Glutamatergic neuron (in vitro differentiated cells): ENCODE measurements at regions not wholly inside any gene's neighbourhood (a gene's known extent, or its start where the extent isn't known, plus 50 kb on each side); places are given as distances from the start of the nearest gene placed in this dataset.

Experiments
- DNase-seq: peaks from one replicate; pipeline ENCODE4 v3.0.0; 2022
- H3K27ac Mint-ChIP-seq: one replicate; pipeline ENCODE4 v1.8.0; 2020; ENCODE audit warnings: mild to moderate bottlenecking, mixed read lengths, inconsistent platforms; ENCODE audit not compliant: unreplicated experiment
- H3K27me3 Mint-ChIP-seq: one replicate; pipeline ENCODE4 v1.8.0; 2020; ENCODE audit warnings: mild to moderate bottlenecking, moderate library complexity, mixed read lengths, inconsistent platforms; ENCODE audit not compliant: unreplicated experiment
- H3K36me3 Mint-ChIP-seq: one replicate; pipeline ENCODE4 v1.8.0; 2020; ENCODE audit warnings: mild to moderate bottlenecking, mixed read lengths, inconsistent platforms; ENCODE audit not compliant: unreplicated experiment
- H3K4me1 Mint-ChIP-seq: one replicate; pipeline ENCODE4 v1.8.0; 2020; ENCODE audit warnings: mild to moderate bottlenecking, low read depth, mixed read lengths, inconsistent platforms; ENCODE audit not compliant: unreplicated experiment
- H3K4me3 Mint-ChIP-seq: one replicate; pipeline ENCODE4 v1.8.0; 2020; ENCODE audit warnings: mild to moderate bottlenecking, mixed read lengths, inconsistent platforms; ENCODE audit not compliant: unreplicated experiment
- H3K9me3 Mint-ChIP-seq: one replicate; pipeline ENCODE4 v1.8.0; 2020; ENCODE audit warnings: mild to moderate bottlenecking, moderate library complexity, mixed read lengths, inconsistent platforms; ENCODE audit not compliant: unreplicated experiment
- CTCF ChIP-seq: fragments of 200-600 bp; sonication (generic); IDR thresholded peaks from one replicate; pipeline ENCODE4 v1.5.0; 2021; ENCODE audit not compliant: partially characterized antibody, unreplicated experiment

DNA sequence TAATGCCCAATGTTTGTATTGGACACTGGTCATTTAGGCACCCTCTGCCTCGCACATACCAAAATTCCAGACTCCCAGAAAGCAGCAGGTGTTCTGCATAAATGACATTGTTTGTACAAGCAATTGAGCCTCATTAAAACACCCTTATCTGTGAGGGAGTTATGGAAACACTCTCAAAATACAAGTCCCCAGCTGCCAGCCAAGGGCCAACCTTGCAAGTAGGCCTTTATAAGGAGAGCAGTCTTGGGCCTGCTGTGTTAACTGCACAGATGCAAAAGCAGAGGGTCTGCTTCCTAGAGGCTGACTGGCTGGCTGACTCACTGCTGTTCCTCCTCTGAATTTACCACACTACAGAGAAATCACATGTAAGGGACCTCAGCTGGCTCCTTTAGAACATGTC is 150.4 kb upstream of the HMGN3 start:
- DNase-seq = peak; percentile 16
- TF ChIP-seq CTCF = no peak
- no peaks in the 10 kb centered on the region for H3K36me3 Mint-ChIP-seq
- no peaks in the 10 kb centered on the region for H3K27me3 Mint-ChIP-seq
- no peak overlapping the region for H3K27ac Mint-ChIP-seq
- H3K4me1 Mint-ChIP-seq = no peaks in the 10 kb centered on the region
- no peaks in the 10 kb centered on the region for H3K9me3 Mint-ChIP-seq
- no peak overlapping the region for H3K4me3 Mint-ChIP-seq

GRCh38 chr6:79378957-79379356 is 144.5 kb upstream of the HMGN3 start:
- Mint-ChIP-seq H3K9me3 (peaks cover 2% of the 10 kb centered on the region), H3K4me3 (no peak overlapping the region), H3K27me3 (no peaks in the 10 kb centered on the region), H3K27ac (no peak overlapping the region), H3K36me3 (no peaks in the 10 kb centered on the region), H3K4me1 (no peaks in the 10 kb centered on the region)
- no peak for DNase-seq
- no peak for TF ChIP-seq CTCF

- Mint-ChIP-seq H3K4me3 (no peak overlapping the region), H3K27ac (no peak overlapping the region), H3K27me3 (no peaks in the 10 kb centered on the region), H3K4me1 (no peaks in the 10 kb centered on the region), H3K9me3 (peaks cover 2% of the 10 kb centered on the region), H3K36me3 (no peaks in the 10 kb centered on the region)
- no peak for DNase-seq
- no peak for TF ChIP-seq CTCF
These were observed 143.4 kb upstream of the HMGN3 start for GRCh38 chr6:79377888-79378348.

- peaks cover 2% of the 10 kb centered on the region for H3K9me3 Mint-ChIP-seq
- H3K27ac Mint-ChIP-seq = no peak overlapping the region
- no peaks in the 10 kb centered on the region for H3K36me3 Mint-ChIP-seq
- no peak for DNase-seq
- no peak for TF ChIP-seq CTCF
- no peak overlapping the region for H3K4me3 Mint-ChIP-seq
- H3K4me1 Mint-ChIP-seq = no peaks in the 10 kb centered on the region
- H3K27me3 Mint-ChIP-seq = no peaks in the 10 kb centered on the region
These were observed 142.6 kb upstream of the HMGN3 start for GRCh38 chr6:79377047-79377446.

DNA sequence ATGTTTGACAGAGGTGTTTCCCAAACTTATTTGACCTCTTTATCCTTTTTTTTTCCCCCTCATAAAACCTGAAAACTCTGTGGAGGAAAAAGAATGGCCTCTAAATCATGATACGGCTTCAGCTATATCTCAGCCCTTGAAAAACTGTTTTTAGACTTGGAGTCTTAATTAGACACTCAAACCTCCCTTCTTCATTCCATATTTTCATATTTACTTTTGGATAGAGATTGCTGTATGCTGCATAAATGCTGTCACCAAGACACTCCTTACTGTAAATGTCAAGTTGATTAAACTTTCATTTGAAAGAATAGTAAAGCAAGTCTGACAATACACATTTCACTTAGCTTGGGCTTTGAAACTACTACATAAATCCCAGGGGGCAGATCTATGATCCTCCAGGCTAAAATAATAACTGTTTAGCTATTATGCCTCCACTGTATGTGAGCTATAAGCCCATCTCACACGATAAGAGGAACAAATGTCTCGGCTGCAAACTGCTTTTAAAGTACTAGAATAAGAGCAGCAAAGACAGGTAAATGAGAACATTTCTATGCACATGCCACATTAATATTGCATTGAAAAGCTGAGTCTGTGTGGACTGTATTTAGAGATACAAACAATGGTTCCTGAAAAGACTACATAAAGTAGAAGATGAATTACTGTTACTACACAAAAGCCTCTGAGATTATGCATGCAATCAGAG is 141.3 kb upstream of the HMGN3 start:
- H3K9me3 Mint-ChIP-seq = peaks cover 2% of the 10 kb centered on the region
- H3K4me3 Mint-ChIP-seq = no peak overlapping the region
- no peak for TF ChIP-seq CTCF
- DNase-seq = no peak
- no peak overlapping the region for H3K27ac Mint-ChIP-seq
- no peaks in the 10 kb centered on the region for H3K27me3 Mint-ChIP-seq
- no peaks in the 10 kb centered on the region for H3K36me3 Mint-ChIP-seq
- no peaks in the 10 kb centered on the region for H3K4me1 Mint-ChIP-seq
